ENCODE measurements at regions not wholly inside any gene's neighbourhood (a gene's known extent, or its start where the extent isn't known, plus 50 kb on each side); places are given as distances from the start of the nearest gene placed in this dataset.

DNA sequence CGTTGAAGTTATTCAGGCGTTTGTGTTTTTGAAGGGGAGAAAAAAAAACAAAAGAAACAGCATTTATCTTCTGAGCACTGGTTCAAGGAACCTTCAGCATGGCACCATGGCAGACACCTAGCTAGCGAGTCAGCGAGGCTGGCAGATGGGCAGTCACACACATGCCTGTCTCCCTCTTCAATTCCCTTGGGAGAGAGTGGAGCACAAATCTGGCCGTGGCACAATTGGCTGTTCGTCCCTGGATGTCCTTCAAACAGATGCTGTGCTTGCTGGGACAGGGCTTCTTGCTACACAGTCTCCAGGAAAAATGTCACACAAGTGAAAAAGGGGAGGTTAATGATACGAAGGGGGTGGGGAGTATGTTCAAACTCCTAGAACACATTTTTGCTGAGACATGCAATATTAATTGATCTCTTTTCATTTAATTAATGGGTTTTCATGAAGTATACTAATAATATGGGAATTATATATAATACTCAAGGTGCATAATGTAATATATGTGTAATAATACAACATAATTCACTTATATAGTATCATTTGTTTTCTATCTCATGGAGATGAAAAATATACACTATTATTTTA lies 1674.5 kb upstream of the SLC10A2 start:
- DNase-seq = no peak

DNA sequence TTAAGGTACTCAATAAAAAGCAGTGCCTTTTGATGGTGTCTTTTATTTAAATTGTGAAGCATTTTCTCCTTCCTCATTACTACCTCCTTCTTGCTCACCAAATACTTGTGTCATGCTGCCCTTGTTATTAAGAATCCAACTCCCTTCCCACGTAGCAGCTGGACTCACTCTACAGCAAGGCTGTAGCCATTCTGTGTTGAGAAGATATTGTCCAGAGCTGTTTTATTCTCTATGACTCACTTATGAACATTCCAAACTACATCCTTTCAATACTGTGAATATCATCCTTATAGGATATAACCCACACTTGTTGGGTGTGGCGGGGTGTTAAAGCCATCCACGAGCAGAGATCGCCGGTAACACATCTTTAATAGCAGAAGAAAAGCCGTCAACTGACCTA lies 1671.5 kb upstream of the SLC10A2 start:
- no peaks in the 10 kb centered on the region for H3K27me3 ChIP-seq (replicated peaks)
- in situ Hi-C loops (cut with HindIII; ENCODE audit: low pct_ligation_motif_present, low sequenced_read_pairs) = no loop called here
- no peaks in the 10 kb centered on the region for H3K36me3 ChIP-seq (replicated peaks)
- DNase-seq = no peak
- no peak overlapping the region for H3K4me3 ChIP-seq (ENCODE audit: low read depth, low read length)
- TF ChIP-seq, protein P1, sequence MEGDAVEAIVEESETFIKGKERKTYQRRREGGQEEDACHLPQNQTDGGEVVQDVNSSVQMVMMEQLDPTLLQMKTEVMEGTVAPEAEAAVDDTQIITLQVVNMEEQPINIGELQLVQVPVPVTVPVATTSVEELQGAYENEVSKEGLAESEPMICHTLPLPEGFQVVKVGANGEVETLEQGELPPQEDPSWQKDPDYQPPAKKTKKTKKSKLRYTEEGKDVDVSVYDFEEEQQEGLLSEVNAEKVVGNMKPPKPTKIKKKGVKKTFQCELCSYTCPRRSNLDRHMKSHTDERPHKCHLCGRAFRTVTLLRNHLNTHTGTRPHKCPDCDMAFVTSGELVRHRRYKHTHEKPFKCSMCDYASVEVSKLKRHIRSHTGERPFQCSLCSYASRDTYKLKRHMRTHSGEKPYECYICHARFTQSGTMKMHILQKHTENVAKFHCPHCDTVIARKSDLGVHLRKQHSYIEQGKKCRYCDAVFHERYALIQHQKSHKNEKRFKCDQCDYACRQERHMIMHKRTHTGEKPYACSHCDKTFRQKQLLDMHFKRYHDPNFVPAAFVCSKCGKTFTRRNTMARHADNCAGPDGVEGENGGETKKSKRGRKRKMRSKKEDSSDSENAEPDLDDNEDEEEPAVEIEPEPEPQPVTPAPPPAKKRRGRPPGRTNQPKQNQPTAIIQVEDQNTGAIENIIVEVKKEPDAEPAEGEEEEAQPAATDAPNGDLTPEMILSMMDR (IDR thresholded peaks at IDR 0.05; ENCODE audit: low read depth, low read length, missing control alignments) = no peak
- H3K27ac ChIP-seq = no peak overlapping the region

More for the DNA sequence above, 1674.5 kb upstream of the SLC10A2 start:
- Histone ChIP-seq H3K27me3 (replicated peaks) (no peaks in the 10 kb centered on the region), H3K4me3 (ENCODE audit: low read depth, low read length) (no peak overlapping the region), H3K36me3 (replicated peaks) (no peaks in the 10 kb centered on the region), H3K27ac (no peak overlapping the region)
- in situ Hi-C loops (cut with HindIII; ENCODE audit: low pct_ligation_motif_present, low sequenced_read_pairs) = no loop called here
- TF ChIP-seq, protein P1 (IDR thresholded peaks at IDR 0.05; ENCODE audit: low read depth, low read length, missing control alignments) = no peak

DNA sequence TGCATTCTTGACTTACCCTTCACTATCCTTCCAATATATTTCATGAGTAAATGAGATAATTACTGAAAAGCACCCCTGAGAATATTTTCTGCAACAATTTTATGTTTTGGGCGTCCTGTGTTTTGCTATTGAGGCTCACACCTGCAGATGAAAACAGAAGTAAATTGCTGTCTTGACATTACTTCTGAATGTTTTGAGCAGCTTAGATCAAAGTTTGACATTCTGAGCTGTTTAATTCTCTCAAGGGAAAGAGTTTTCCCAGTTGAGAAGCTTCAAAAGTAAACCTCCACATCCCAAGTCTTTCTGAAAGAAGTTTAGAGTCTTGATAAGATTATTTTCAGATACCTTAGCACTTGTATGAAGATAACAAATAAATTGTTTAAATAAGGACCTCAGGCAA lies 1667.2 kb upstream of the SLC10A2 start:
- Histone ChIP-seq H3K4me3 (ENCODE audit: low read depth, low read length) (no peak overlapping the region), H3K36me3 (replicated peaks) (no peaks in the 10 kb centered on the region), H3K27me3 (replicated peaks) (no peaks in the 10 kb centered on the region), H3K27ac (no peak overlapping the region)
- TF ChIP-seq, protein P1 (IDR thresholded peaks at IDR 0.05; ENCODE audit: low read depth, low read length, missing control alignments) = no peak
- no peak for DNase-seq
- in situ Hi-C loops (cut with HindIII; ENCODE audit: low pct_ligation_motif_present, low sequenced_read_pairs) = no loop called here

DNA sequence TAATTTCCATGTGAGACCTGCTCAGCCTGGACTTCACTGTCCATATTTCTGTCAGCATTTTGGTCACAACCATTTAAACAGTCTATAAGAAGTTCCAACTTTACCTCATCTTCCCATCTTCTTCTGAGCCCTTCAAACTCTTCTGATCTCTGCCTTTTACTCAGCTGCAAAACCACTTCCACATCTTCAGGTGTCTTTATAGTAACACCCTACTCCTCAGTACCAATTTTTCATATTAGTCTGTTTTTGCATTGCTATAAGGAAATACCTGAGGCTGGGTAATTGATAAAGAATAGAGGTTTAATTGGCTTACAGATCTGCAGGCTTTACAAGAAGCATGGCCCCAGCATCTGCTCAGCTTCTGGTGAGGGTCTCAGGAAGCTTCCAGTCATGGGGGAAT lies 1648.9 kb upstream of the SLC10A2 start:
- Histone ChIP-seq H3K27me3 (replicated peaks) (no peaks in the 10 kb centered on the region), H3K36me3 (replicated peaks) (no peaks in the 10 kb centered on the region), H3K27ac (no peak overlapping the region), H3K4me3 (ENCODE audit: low read depth, low read length) (no peak overlapping the region)
- no peak for DNase-seq
- in situ Hi-C loops (cut with HindIII; ENCODE audit: low pct_ligation_motif_present, low sequenced_read_pairs) = no loop called here
- TF ChIP-seq, protein P1 (IDR thresholded peaks at IDR 0.05; ENCODE audit: low read depth, low read length, missing control alignments) = no peak

DNA sequence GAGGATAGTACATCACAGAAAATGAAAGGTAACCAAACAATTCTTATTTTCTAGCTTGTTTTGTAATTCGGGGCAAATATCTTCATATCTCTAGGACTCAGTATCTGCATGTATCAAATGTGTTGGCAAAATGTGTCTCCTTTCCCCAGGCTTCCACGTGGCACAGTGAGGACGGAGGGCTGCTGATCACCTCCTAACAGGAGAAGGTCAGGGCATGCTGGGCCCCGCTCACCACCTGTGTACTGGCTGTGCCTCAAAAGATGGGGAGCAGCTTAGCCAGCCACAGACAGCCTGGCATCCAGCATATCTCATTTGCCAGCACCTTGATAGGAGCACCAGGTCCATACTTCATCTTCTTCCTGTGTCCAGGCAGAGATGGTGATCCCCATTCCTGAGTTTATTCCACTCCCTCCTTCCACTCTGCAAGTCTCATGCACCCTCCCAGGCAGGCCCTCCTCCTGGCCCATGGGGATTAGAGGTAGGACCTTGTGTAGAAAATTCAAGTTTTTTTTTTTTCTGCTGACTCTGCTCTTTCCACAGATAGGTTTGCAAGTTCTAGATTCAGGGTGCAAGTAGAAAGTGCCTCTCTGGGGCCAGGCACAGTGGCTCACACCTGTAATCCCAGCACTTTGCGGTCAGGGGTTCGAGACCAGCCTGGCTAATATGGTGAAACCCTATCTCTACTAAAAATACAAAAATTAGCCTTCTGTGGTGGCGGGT lies 1639.0 kb upstream of the SLC10A2 start:
- DNase-seq = no peak
- Histone ChIP-seq H3K27me3 (replicated peaks) (no peaks in the 10 kb centered on the region), H3K4me3 (ENCODE audit: low read depth, low read length) (no peak overlapping the region), H3K36me3 (replicated peaks) (no peaks in the 10 kb centered on the region), H3K27ac (no peak overlapping the region)
- in situ Hi-C loops (cut with HindIII; ENCODE audit: low pct_ligation_motif_present, low sequenced_read_pairs) = no loop called here
- TF ChIP-seq, protein P1 (IDR thresholded peaks at IDR 0.05; ENCODE audit: low read depth, low read length, missing control alignments) = no peak

Measured in brain microvascular endothelial cell (primary cell).